Dendritic cell treated with granulocyte-macrophage colony-stimulating factor and Interleukin-4, amounts not matched to agents 40 ng/mL and 50 ng/mL, for 4 days (primary cell): ENCODE measurements at regions not wholly inside any gene's neighbourhood (a gene's known extent, or its start where the extent isn't known, plus 50 kb on each side); places are given as distances from the start of the nearest gene placed in this dataset.

Experiments used
- H3K27ac Mint-ChIP-seq: one replicate; pipeline ENCODE4 v1.8.0; 2022; ENCODE audit warnings: mild to moderate bottlenecking, mixed read lengths
- H3K27me3 Mint-ChIP-seq: one replicate; pipeline ENCODE4 v1.8.0; 2022; ENCODE audit warnings: mild to moderate bottlenecking, mixed read lengths
- H3K36me3 Mint-ChIP-seq: one replicate; pipeline ENCODE4 v1.8.0; 2022; ENCODE audit warnings: low read depth, mixed read lengths
- H3K4me1 Mint-ChIP-seq: one replicate; pipeline ENCODE4 v1.8.0; 2022; ENCODE audit warnings: low read depth, mixed read lengths
- H3K4me3 Mint-ChIP-seq: one replicate; pipeline ENCODE4 v1.8.0; 2022; ENCODE audit warnings: mild to moderate bottlenecking, moderate library complexity, mixed read lengths
- H3K9me3 Mint-ChIP-seq: one replicate; pipeline ENCODE4 v1.8.0; 2022; ENCODE audit warnings: mixed read lengths
- intact Hi-C: fragments of 100-400 bp; cut with micrococcal nuclease; formaldehyde crosslinking; loops from one replicate; pipeline ENCODE4 v1.15.0; 2022

- no peak overlapping the region for H3K4me3 Mint-ChIP-seq
- no peak overlapping the region for H3K27ac Mint-ChIP-seq
- H3K36me3 Mint-ChIP-seq, result no peaks in the 10 kb centered on the region
- H3K27me3 Mint-ChIP-seq, result no peaks in the 10 kb centered on the region
- no peaks in the 10 kb centered on the region for H3K4me1 Mint-ChIP-seq
- peaks cover 31% of the 10 kb centered on the region for H3K9me3 Mint-ChIP-seq
- intact Hi-C loops, result no loop called here
These were observed 434.1 kb downstream of the DNAJB9 start for GRCh38 chr7:109003742-109004141.

- Mint-ChIP-seq H3K4me1 (no peaks in the 10 kb centered on the region), H3K4me3 (no peak overlapping the region), H3K27ac (no peak overlapping the region), H3K9me3 (peaks cover 21% of the 10 kb centered on the region), H3K36me3 (no peaks in the 10 kb centered on the region), H3K27me3 (no peaks in the 10 kb centered on the region)
- intact Hi-C loops, result no loop called here
These were observed 440.0 kb downstream of the DNAJB9 start for GRCh38 chr7:109009636-109010035.

GRCh38 chr7:109020251-109020650 lies 450.6 kb downstream of the DNAJB9 start:
- Mint-ChIP-seq H3K4me3 (no peak overlapping the region), H3K36me3 (no peaks in the 10 kb centered on the region), H3K4me1 (no peaks in the 10 kb centered on the region), H3K27me3 (no peaks in the 10 kb centered on the region), H3K9me3 (peaks cover 57% of the 10 kb centered on the region), H3K27ac (no peak overlapping the region)
- intact Hi-C loops, result no loop called here

- Mint-ChIP-seq H3K36me3 (no peaks in the 10 kb centered on the region), H3K4me1 (no peaks in the 10 kb centered on the region), H3K27ac (no peak overlapping the region), H3K9me3 (peaks cover 57% of the 10 kb centered on the region), H3K4me3 (no peak overlapping the region), H3K27me3 (no peaks in the 10 kb centered on the region)
- intact Hi-C loops, result no loop called here
These were observed 451.7 kb downstream of the DNAJB9 start for GRCh38 chr7:109021390-109021789.

GRCh38 chr7:109029866-109030265 lies 460.2 kb downstream of the DNAJB9 start:
- Mint-ChIP-seq H3K27me3 (no peaks in the 10 kb centered on the region), H3K36me3 (no peaks in the 10 kb centered on the region), H3K9me3 (peaks cover 44% of the 10 kb centered on the region), H3K27ac (no peak overlapping the region), H3K4me1 (no peaks in the 10 kb centered on the region), H3K4me3 (no peak overlapping the region)
- intact Hi-C loops, result no loop called here

GRCh38 chr7:109044691-109045090 lies 475.0 kb downstream of the DNAJB9 start:
- H3K36me3 Mint-ChIP-seq, result no peaks in the 10 kb centered on the region
- no peaks in the 10 kb centered on the region for H3K4me1 Mint-ChIP-seq
- no peaks in the 10 kb centered on the region for H3K27me3 Mint-ChIP-seq
- intact Hi-C loops, result loop anchor here (10.0 kb wide), 1 partner anchor 60 kb away; no protein-coding TSS in a partner anchor
- peaks cover 47% of the 10 kb centered on the region for H3K9me3 Mint-ChIP-seq
- no peak overlapping the region for H3K27ac Mint-ChIP-seq
- no peak overlapping the region for H3K4me3 Mint-ChIP-seq

- Mint-ChIP-seq H3K27me3 (no peaks in the 10 kb centered on the region), H3K4me1 (no peaks in the 10 kb centered on the region), H3K9me3 (peaks cover 23% of the 10 kb centered on the region), H3K27ac (no peak overlapping the region), H3K36me3 (no peaks in the 10 kb centered on the region), H3K4me3 (no peak overlapping the region)
- intact Hi-C loops, result loop anchor here (10.0 kb wide), 1 partner anchor 55 kb away; no protein-coding TSS in a partner anchor
These were observed 479.7 kb downstream of the DNAJB9 start for GRCh38 chr7:109049366-109049765.

- no peaks in the 10 kb centered on the region for H3K27me3 Mint-ChIP-seq
- H3K27ac Mint-ChIP-seq, result no peak overlapping the region
- no peaks in the 10 kb centered on the region for H3K4me1 Mint-ChIP-seq
- no peaks in the 10 kb centered on the region for H3K36me3 Mint-ChIP-seq
- intact Hi-C loops, result no loop called here
- peaks cover 11% of the 10 kb centered on the region for H3K9me3 Mint-ChIP-seq
- no peak overlapping the region for H3K4me3 Mint-ChIP-seq
These were observed 489.4 kb downstream of the DNAJB9 start for GRCh38 chr7:109059089-109059488.

GRCh38 chr7:109062798-109063197 lies 493.1 kb downstream of the DNAJB9 start:
- H3K27me3 Mint-ChIP-seq, result no peaks in the 10 kb centered on the region
- no peak overlapping the region for H3K4me3 Mint-ChIP-seq
- no peak overlapping the region for H3K27ac Mint-ChIP-seq
- intact Hi-C loops, result no loop called here
- no peaks in the 10 kb centered on the region for H3K4me1 Mint-ChIP-seq
- peaks cover 11% of the 10 kb centered on the region for H3K9me3 Mint-ChIP-seq
- no peaks in the 10 kb centered on the region for H3K36me3 Mint-ChIP-seq

GRCh38 chr7:109073543-109073942 lies 503.9 kb downstream of the DNAJB9 start:
- H3K27ac Mint-ChIP-seq, result no peak overlapping the region
- H3K4me1 Mint-ChIP-seq, result no peaks in the 10 kb centered on the region
- H3K9me3 Mint-ChIP-seq, result peaks cover 8% of the 10 kb centered on the region
- intact Hi-C loops, result no loop called here
- no peaks in the 10 kb centered on the region for H3K27me3 Mint-ChIP-seq
- no peak overlapping the region for H3K4me3 Mint-ChIP-seq
- no peaks in the 10 kb centered on the region for H3K36me3 Mint-ChIP-seq

GRCh38 chr7:109076396-109076972 lies 506.8 kb downstream of the DNAJB9 start:
- Mint-ChIP-seq H3K9me3 (peaks cover 16% of the 10 kb centered on the region), H3K4me1 (no peaks in the 10 kb centered on the region), H3K36me3 (no peaks in the 10 kb centered on the region), H3K27ac (no peak overlapping the region), H3K4me3 (no peak overlapping the region), H3K27me3 (no peaks in the 10 kb centered on the region)
- intact Hi-C loops, result no loop called here

- Mint-ChIP-seq H3K4me3 (no peak overlapping the region), H3K36me3 (no peaks in the 10 kb centered on the region), H3K27ac (no peak overlapping the region), H3K9me3 (peaks cover 14% of the 10 kb centered on the region), H3K27me3 (no peaks in the 10 kb centered on the region), H3K4me1 (no peaks in the 10 kb centered on the region)
- intact Hi-C loops, result no loop called here
These were observed 521.4 kb downstream of the DNAJB9 start for GRCh38 chr7:109091042-109091441.

GRCh38 chr7:109092268-109092667 lies 522.6 kb downstream of the DNAJB9 start:
- H3K27ac Mint-ChIP-seq, result no peak overlapping the region
- intact Hi-C loops, result no loop called here
- H3K4me3 Mint-ChIP-seq, result no peak overlapping the region
- peaks cover 10% of the 10 kb centered on the region for H3K9me3 Mint-ChIP-seq
- no peaks in the 10 kb centered on the region for H3K36me3 Mint-ChIP-seq
- H3K27me3 Mint-ChIP-seq, result no peaks in the 10 kb centered on the region
- H3K4me1 Mint-ChIP-seq, result no peaks in the 10 kb centered on the region

- intact Hi-C loops, result loop anchor here (10.0 kb wide), 1 partner anchor 57 kb away; no protein-coding TSS in a partner anchor
- Mint-ChIP-seq H3K36me3 (no peaks in the 10 kb centered on the region), H3K4me3 (no peak overlapping the region), H3K9me3 (peaks cover 8% of the 10 kb centered on the region), H3K27me3 (no peaks in the 10 kb centered on the region), H3K27ac (no peak overlapping the region), H3K4me1 (no peaks in the 10 kb centered on the region)
These were observed 531.7 kb downstream of the DNAJB9 start for GRCh38 chr7:109101332-109101731.

GRCh38 chr7:109109558-109109957 lies 539.9 kb downstream of the DNAJB9 start:
- no peaks in the 10 kb centered on the region for H3K27me3 Mint-ChIP-seq
- intact Hi-C loops, result loop anchor here (10.0 kb wide), 1 partner anchor 65 kb away; no protein-coding TSS in a partner anchor
- H3K4me3 Mint-ChIP-seq, result no peak overlapping the region
- H3K9me3 Mint-ChIP-seq, result peaks cover 14% of the 10 kb centered on the region
- H3K36me3 Mint-ChIP-seq, result no peaks in the 10 kb centered on the region
- no peaks in the 10 kb centered on the region for H3K4me1 Mint-ChIP-seq
- no peak overlapping the region for H3K27ac Mint-ChIP-seq
